GM18498 (cell line): ENCODE measurements at regions not wholly inside any gene's neighbourhood (a gene's known extent, or its start where the extent isn't known, plus 50 kb on each side); places are given as distances from the start of the nearest gene placed in this dataset.
"Not testable (repeated sequence)": the region's sequence is repeated elsewhere in the genome, so short reads cannot be mapped to it uniquely, and the experiment has no call there.

ENCODE experiments used
- ATAC-seq: cut with Tn5 transposase; IDR thresholded peaks from one replicate; pipeline ENCODE4 v1.9.1; 2021; ENCODE audit warnings: mild to moderate bottlenecking, moderate library complexity; ENCODE audit not compliant: unreplicated experiment

GRCh38 chr6:2611092-2611491 lies 139.6 kb downstream of the MYLK4 start:
- no peak for ATAC-seq

GRCh38 chr6:2608503-2608902 lies 142.2 kb downstream of the MYLK4 start:
- no peak for ATAC-seq

GRCh38 chr6:2600363-2600762 lies 150.4 kb downstream of the MYLK4 start:
- ATAC-seq, result no peak

GRCh38 chr6:2599817-2600216 lies 150.9 kb downstream of the MYLK4 start:
- no peak for ATAC-seq

- no peak for ATAC-seq
Observed at GRCh38 chr6:2598867-2599266, 151.9 kb downstream of the MYLK4 start.

GRCh38 chr6:2597991-2598390 lies 152.7 kb downstream of the MYLK4 start:
- ATAC-seq, result no peak

GRCh38 chr6:2597457-2597856 lies 153.3 kb downstream of the MYLK4 start:
- not testable (repeated sequence) for ATAC-seq

GRCh38 chr6:2596222-2596621 lies 154.5 kb downstream of the MYLK4 start:
- ATAC-seq, result no peak

GRCh38 chr6:2594868-2595267 lies 155.9 kb downstream of the MYLK4 start:
- ATAC-seq, result no peak

- ATAC-seq, result no peak
Observed at GRCh38 chr6:2593167-2593566, 157.6 kb downstream of the MYLK4 start.

- ATAC-seq, result no peak
Observed at GRCh38 chr6:2589171-2589661, 161.5 kb downstream of the MYLK4 start.

- no peak for ATAC-seq
Observed at GRCh38 chr6:2583459-2583858, 167.3 kb downstream of the MYLK4 start.

GRCh38 chr6:2582268-2582667 lies 168.5 kb downstream of the MYLK4 start:
- ATAC-seq, result no peak

GRCh38 chr6:2581611-2582010 lies 169.1 kb downstream of the MYLK4 start:
- ATAC-seq, result no peak

- ATAC-seq, result no peak
Observed at GRCh38 chr6:2581011-2581410, 169.7 kb downstream of the MYLK4 start.

- no peak for ATAC-seq
Observed at GRCh38 chr6:2579804-2580570, 170.7 kb downstream of the MYLK4 start.

GRCh38 chr6:2579241-2579761 lies 171.4 kb downstream of the MYLK4 start:
- no peak for ATAC-seq

- no peak for ATAC-seq
Observed at GRCh38 chr6:2578767-2579166, 172.0 kb downstream of the MYLK4 start.

GRCh38 chr6:2576499-2576898 lies 174.2 kb downstream of the MYLK4 start:
- no peak for ATAC-seq

GRCh38 chr6:2575236-2575635 lies 175.5 kb downstream of the MYLK4 start:
- ATAC-seq, result no peak

- not testable (repeated sequence) for ATAC-seq
Observed at GRCh38 chr6:2569420-2569819, 181.3 kb downstream of the MYLK4 start.

GRCh38 chr6:2566048-2566447 lies 184.7 kb downstream of the MYLK4 start:
- no peak for ATAC-seq

- no peak for ATAC-seq
Observed at GRCh38 chr6:2565499-2565898, 185.2 kb downstream of the MYLK4 start.
